Dermis microvascular lymphatic vessel endothelial cell (primary cell): ENCODE measurements at regions not wholly inside any gene's neighbourhood (a gene's known extent, or its start where the extent isn't known, plus 50 kb on each side); places are given as distances from the start of the nearest gene placed in this dataset.
A peak's percentile ranks its signal among the peaks of the same experiment; 100 is the strongest.

Experiments
- DNase-seq, 2 donors: peaks; one replicate each; pipeline versions ENCODE4 v3.0.0 to v3.0.0-alpha.2; 2010; ENCODE audit warnings: low read depth in 2 of 2

DNA sequence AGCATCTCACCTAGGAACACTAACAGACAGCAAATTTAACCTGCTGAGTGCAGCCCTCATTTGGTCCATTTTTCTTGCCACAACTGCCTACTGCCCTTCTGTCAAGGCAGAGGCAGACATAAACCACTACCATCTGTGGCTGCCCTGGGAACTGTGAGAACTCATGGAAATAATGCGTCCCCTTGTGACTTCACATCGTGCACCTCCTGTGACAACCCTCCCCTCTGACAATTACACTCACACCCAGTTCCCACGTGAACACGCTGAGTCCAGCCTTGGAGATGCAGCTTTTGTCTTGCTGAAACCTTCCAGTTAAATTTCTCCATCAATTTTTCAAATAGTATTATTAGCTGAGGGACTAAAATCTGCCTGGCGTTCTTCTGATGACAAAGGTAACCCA, 193.1 kb upstream of the KLF14 start:
- DNase-seq = no peak

DNA sequence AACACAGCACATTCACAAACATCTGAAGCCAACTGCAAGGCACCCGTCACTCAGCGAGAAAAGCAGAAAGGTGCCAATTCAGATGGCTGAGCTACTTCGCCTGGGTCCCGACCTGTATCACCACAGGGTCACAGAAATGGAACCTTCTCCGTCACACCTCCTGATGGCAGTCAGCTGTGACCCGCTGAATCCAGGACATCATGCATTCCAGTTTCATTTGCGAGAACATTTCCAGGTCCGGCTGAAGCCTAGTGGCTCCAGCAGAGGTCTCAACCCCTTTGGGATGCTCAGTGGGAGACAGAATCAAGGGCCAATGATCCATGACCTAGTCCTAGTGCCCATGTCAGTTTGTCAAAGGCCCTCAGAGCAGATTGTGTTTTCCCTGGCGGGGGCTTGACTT, 193.6 kb upstream of the KLF14 start:
- DNase-seq = no peak

DNA sequence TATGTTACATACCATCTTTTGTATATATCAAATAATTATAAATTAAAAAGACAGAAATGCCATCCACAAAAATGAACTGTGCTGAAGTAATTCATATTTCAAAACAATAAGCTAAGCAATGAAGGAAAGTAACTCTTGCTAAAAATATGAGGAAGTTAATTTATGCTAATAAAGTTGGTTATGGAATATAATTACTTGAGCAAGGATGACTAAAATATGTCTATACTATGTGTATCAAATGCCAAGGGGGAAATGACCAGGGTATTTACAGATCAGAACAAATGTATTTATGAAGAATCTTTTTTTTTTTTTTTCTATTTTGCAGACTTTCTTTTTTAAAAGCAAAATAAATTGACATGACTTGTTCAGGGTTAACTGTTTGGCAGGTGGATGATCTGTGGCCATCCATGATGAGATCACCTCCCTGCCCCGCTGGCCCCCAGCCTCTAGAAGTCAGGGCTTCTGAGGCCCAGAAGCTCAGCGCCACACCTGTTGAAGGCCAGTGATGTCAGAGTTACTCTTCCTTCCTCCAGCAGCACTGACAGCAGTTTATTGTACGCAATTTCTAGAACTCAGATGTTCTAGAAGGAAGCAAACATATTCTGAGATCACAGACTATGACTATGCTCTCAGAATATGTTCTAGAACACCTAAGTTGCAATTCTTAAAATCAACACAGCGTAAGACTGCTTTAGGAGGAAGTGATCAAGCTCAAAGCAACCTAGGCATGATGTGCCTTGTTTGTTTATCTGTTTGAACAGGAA, 196.1 kb upstream of the KLF14 start:
- peak in 1 of 2 donors; percentile 38 for DNase-seq

DNA sequence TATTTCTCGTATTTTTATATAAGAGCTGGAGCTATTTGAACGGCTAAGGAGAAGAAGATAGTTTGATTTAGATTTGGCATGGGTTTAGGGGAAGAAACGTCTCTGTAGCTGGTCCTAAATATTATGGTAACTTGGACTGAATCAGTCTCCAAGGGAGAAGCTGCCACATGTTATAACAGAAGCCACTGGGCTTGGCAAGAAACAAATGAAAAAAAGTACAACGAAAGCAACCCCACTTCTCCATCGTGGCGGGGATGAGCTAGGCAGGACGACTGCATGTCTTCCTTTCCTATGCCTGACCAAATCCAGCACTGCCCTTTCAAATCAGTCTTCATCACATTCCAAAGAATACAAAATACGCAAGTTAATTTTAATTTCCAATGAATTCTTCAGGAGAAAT, 196.7 kb upstream of the KLF14 start:
- DNase-seq = no peak

DNA sequence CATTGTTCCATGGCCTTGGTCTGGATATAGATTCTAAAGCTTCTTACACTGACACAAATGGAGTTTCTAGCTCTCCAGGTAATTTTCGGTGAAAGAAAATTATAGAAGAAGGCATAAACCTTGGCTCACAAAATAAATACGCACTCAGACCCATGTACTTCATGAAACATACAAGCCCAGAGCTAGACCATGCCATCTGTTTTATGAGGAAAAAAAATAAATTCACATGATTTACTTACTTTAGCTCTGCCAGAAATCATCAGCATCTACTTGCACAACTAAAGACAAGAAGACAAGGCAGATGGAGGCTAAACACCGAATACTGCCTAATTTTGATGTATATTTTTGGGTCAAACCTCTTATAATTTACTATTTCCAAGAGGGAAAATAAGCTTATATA, 197.4 kb upstream of the KLF14 start:
- no peak for DNase-seq

DNA sequence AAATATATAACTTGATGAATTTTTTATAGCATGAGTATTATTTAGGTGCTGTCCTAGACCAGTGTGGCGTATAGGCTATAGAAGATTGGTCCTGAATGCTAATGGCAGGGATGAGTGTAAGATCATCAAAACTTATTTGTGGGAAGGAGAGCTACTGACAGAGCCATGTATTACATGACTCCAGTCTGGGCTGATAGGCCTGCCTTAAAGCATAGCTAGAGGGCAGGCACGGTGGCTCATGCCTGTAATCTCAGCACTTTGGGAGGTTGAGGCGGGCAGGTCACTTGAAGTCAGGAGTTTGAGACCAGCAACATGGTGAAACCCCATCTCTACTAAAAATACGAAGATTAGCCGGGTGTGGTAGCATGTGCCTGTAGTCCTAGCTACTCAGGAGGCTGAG, 198.1 kb upstream of the KLF14 start:
- DNase-seq = no peak

DNA sequence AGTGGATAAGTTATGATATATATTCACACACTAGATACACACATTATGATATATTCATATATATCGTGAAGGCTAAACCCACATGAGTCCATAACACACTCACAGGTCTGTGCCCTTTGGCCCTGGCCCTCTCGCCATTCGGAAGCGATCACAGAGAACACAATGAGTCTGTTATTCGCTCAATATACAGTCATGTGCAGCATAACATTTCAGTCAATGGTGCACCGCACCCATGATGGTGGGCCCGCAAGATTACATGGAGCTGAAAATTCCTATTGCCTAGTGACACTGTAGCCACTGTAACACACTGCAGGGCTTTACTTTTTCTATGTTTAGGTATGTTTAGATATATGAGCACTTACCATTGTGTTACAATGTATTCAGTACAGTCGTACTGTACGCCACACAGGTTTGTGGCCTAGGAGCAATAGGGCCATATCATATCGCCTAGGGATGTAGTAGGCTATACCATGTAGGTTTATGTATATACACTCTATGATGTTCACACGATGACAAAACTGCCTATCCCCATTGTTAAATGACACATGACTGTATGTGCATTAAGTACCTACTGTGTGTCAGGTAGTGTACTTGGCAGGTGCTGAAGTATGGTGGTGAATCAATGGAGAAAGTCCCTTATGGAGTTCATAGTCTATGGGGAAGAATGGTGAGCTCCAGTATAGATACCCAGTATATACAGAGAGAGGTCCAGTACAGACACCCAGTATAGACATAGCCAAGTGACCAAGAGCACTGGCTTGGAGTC, 198.8 kb upstream of the KLF14 start:
- DNase-seq = no peak

DNA sequence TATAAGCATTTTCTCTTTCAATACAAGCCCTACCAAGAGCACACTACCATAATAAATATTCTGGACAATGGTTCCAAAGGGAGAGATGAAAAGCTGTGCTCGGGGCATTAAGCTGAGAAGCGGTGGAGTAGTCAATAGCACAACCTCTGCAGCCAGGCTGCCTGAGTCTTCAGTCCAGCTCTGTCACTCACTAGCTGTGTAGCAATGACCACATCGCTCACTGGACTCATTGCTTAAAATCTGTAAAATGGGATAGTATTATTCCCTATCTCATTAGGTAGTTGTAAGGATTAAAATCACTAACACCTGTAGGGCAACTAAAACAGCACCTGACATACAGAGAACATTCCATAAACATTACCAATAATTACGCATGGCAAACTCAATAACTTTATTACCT, 199.9 kb upstream of the KLF14 start:
- no peak for DNase-seq

DNA sequence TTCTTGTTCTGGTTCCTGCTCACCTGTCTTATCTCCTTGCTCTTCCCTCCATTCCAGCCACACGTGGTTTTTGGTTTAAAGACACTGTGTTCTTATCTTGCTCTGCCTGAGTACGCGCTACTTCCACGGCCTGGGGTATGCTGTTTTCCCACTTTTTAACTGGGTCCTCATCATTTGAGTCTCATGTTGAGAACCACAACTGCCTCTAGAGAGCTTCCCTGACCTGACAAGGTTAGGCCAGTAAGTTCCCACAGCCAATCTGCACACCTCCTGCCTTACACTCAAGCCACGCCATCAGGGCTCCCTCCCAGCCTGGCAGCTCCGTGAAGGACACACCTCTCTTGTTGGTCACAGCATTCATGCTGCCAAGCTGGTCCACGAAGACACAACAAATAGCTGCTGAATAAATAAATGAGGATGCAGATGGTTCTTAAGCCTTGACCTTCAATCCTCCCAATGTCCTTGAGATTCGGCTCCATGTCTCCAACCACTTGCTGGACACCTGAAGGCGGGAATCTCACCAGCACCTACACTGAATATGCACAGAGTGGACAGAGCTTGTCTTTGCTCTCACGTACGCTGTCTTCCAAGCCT, 201.7 kb upstream of the KLF14 start:
- DNase-seq = no peak

DNA sequence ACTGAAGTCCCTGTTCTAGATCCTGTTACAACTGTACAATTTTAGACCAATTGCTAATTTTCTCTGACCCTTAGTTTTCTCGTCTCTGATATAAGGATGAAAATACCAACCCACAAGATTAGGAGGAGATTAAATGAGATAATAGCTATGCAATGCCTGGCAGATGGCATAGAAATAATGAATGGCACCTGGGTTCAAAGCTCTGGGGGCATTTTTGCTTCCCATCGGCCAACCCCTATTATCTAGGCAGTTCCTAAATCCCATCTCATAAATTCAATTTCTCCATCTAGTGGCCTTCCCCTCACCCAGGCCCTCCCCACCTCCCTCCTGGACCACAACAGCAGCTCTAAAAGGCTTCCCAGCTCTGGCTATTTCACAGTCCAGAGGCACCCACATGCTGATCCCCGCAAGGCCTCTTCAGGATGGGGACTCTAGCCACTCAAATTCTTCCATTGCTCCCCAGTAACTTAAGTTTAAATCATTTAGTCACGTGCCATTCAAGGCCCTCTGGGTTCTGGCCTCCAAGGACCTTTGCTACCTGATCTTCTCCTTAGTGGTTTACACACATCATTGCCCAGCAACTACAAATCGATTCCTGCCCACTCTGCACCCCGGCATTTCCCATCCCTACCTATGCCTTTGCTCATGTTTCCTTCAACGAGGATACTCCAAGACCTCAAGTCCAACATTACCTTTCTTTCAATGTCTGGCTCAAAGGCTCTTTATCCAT, 202.4 kb upstream of the KLF14 start:
- DNase-seq = no peak

DNA sequence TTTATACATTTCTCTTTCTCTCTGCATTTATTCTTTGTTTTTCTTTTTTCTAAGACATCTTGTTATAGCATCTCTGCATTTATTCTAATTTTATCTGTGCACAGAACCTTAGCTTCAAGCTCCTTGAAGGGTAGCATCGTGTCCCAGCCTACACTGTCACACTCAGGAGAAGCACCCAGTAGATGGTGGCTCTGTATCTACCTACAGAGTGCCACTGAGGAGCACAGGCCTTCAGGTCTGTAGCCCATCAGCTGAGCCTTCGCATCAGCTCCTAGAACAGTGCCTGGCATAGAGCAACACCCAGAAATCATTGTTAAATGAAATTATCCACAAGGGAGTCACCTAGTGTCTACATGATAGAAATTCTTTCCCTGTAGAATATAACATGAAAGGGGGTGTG, 203.0 kb upstream of the KLF14 start:
- DNase-seq = no peak

DNA sequence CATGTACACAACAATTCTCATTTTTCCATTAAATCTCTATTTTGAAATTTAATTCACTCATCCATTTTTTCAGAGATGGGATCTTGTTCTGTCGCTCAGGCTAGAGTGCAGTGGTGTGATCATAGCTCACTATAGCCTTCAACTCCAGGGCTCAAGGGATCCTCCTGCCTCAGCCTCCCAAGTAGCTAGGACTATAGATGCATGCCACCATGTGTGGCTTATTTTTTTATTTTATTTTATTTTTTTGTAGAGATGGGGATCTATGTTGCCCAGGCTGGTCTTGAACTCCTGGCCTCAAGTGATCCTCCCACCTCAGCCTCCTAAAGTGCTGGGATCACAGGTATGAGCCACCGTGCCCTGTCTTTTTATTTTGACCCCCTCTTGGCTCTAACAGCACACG, 203.8 kb upstream of the KLF14 start:
- DNase-seq = no peak

DNA sequence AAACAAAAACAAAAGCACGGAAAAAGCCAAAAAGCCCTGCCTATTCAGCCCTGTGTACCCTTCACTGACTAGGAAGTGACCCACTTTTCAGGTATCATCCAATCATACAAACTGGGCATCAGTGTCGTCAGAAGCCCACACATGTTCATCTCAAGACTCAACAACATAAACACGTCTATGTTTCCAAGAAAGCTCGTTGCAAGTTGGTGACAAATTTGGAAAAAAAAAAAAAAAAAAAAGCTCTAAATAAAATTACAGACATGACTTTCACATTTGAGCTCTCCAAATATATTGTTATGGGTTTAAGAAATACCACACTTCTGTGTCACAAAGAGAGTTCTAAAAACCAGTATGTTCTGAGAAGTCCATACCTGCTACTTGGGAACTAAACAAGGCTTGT, 204.7 kb upstream of the KLF14 start:
- DNase-seq = no peak

DNA sequence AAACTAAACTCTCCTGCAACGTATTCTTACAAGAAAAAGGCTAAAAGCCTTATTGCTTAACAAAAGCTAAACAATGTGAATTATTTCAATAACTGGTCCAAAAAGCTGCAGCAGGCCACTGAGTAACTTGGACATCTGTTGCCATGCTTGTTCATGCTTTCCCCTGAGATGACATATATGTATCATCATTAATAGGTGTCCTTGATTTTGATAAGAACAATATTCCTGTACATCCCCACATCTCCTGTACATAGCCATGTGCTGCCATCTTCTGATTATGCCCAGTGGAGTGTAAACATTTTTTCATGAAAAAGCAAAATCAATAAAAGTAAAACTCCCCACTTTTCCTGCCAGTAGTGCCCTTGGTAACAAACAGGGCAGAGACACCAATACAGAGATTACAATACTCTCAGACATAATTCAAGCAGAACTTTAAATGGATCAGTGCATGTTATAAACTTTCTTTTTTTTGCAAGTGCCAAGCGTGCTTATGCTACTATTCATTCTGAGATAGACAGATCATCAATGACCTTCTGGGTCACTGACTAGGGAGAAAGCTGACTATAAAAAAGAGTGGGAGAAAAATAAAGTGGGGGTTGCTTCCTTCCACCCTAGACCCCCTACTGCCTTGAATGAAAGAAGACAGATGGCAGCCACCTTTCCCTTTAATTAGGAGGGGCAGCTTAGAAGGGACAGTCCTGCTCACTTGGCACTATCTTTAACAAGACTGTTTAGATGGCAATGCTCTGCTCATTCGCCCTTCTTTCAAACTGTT, 205.5 kb upstream of the KLF14 start:
- DNase-seq = no peak

DNA sequence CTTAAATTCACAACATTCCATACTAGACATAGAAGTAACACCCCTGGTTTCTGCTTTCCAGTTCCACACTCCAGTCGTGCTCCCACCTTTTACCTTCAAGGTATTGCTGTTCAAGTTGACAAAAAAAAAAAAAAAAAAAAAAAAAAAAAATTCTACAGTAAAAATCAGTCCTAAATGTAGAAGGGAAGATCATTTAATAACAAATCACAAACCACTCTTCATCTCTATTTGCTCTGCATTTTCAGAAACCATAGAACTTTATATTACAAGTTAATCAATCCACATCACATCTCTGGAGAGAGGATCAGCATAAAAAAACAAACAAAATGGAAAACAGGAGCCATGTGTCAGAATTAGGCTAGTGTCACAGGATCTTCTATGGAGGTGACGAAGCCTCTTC, 206.3 kb upstream of the KLF14 start:
- DNase-seq = no peak

DNA sequence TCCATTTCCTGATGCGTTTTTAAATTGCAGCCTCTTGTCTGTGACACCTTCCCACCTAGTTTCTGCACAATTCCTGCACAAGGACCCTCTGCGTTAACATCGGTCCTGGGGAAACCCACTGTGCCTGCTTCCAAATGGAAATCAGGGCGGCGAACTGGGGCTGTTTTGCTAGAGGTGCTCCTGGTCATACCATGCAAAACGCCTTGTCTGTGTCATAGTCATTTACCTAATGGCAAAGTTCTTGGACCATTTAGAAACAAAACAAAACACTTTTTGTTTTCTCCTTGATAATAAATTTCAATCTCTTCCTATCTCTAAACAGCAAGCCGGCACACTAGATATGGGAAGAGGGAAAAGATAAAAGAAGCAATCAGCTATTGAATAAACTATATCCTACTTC, 206.9 kb upstream of the KLF14 start:
- no peak for DNase-seq

DNA sequence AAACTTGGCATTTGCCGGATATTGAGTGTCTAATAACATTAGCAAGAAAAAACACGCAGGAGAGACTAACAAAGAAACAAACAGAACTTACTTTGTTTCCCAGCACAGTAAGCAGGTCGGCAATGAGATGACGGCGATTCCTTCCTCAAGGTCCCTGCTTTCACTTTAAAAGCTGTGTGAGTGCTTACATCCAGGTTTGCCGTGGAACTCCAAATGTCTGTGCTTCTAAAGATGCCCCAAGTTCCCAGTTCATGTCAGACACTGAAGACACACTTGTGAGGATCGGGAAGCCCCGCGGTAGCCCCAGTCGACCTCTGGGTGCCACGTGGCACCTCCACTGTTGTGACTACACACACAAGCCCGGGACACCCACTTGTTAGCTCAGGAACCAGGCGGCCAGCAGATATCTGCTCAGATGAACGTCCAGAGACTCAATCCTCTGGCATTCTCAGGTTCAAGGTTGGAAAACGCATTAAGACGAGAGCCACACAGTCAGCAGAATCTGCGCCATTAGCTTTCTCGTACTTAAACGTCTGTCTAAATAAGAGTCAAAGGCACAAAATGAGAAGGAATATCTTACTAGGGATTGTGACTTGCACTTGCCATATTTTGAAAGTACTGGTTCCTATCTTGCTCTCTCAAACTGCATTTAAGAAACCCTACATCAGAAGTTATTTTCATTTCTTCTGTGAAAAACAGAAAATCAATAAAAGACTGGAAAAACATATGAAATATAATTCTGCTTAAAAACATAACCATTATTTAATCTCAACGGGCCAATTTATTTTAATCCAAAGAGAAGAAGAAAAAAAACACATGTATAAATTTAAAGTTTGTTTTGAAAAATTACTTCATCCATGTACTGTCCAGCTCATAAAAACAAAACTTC, 207.6 kb upstream of the KLF14 start:
- peak in 1 of 2 donors; percentile 77 for DNase-seq

DNA sequence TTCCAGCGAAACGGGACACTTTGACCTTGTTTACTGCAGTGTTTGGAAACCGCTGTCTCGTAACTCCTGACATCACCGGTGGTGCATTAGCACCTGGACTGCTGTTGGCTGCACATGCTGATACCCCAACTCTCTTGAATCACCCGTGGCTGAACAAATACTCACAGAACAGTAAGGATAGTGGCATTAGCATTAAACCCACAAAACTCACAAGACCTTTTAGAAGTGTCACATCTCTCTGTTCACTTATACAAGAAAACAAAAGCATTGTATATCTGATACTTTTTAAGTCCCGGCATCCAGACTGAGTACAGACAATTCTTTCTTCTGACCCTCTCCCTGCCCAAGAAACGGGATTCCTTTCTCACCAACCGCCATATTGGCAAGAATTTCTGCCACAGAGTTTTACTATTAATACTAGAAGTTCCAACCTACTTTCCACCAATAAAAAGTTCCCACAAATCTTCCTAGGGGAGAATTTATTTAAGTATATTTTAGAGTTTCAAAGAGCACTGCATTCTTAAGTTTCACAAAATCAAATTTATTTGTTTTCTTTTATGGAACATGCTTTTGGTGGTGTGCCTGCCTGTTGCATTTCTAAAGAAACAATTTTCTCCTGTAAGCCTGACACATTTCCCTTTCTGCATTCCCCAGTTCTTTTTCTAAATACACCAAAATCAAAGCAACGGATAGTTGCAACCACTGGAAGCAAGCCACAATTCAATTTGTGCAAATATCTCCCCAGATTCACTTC, 208.4 kb upstream of the KLF14 start:
- peak; percentile 76 to 83 for DNase-seq

DNA sequence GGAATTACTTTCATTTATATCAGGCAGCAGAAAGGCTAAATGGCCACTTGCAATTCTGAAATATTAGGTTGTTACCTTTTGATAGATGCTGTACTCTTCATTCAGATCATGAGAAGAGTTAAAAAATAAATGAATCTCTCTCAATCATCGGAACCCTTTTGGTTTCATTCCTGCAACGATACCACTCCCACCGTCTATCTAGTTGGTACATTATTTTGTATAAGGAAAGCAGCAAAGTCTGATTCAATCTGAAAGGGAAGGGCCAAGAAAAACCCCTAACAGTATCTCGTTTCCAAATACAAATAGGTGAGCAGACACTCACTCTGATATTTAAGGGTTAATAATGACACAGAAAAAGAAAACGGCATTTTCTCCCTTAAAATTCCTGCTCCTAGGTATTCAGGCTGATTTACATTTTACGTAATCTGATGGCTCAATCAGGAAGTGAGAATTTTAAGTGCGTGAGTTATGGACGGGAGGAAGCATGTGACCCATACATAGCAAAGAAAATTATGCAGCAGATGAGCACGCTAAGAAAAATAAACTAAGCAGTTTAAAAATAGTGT, 209.4 kb upstream of the KLF14 start:
- DNase-seq = peak; percentile 76 to 80
